DMS153 treated with DMSO at 0.1 percent for 48 hours (cell line): ENCODE measurements at regions not wholly inside any gene's neighbourhood (a gene's known extent, or its start where the extent isn't known, plus 50 kb on each side); places are given as distances from the start of the nearest gene placed in this dataset.

Source experiments
- DNase-seq: peaks from one replicate; lab custom pipeline; 2025; ENCODE audit not compliant: unreplicated experiment; lab: John Stamatoyannopoulos, UW

- DNase-seq = no peak
Observed at GRCh38 chr2:6445156-6445555, 420.6 kb downstream of the CMPK2 start.

DNA sequence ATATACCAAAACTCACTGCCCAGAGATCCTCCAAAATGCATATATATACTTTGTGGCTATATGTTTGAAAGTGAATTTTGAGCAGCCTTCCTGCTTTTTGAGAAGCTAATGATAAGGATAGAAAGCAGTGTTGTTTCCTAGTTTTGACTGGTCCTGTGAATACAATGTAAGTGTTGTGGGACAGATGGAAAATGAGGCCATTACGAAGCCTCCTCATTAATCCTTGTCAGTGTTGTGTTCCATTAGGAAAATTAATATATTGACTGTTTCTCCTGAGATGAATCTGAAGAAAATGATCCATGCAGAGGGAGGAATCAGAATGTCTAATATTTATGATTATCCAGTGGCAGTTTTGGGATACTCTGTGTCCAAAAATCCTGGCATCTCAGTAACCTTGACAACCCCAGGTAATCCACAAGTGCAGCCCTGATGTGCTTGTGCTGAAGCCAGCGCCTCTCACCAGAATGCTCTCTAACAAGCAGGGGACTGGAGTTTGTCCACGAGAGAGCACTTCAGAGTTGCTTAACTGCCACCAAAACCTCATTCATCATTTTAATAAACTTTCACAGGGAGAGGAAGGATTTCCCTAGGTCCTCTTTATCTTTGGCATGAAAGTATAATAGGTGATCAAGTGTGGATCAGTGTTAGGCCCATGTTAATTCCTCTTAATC lies 418.6 kb downstream of the CMPK2 start:
- no peak for DNase-seq

DNA sequence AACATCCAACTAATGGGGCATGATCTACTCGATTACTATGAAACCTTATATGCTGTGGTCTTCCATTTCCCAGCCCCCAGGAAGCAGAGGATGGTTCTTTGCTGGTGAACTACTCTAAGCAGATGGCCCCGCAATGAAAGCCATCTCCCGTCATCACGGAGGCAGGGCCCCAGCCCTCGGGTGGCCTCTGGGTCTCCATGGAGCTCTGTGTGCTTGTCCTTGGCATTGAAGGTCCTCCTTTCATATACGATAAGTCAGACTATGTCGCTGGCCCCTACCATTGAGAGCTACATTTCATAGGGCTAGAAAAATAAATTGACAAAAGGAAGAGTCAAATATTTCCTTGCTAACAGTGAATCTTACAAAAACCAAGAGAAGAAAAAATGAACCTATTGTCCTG lies 416.8 kb downstream of the CMPK2 start:
- no peak for DNase-seq

DNA sequence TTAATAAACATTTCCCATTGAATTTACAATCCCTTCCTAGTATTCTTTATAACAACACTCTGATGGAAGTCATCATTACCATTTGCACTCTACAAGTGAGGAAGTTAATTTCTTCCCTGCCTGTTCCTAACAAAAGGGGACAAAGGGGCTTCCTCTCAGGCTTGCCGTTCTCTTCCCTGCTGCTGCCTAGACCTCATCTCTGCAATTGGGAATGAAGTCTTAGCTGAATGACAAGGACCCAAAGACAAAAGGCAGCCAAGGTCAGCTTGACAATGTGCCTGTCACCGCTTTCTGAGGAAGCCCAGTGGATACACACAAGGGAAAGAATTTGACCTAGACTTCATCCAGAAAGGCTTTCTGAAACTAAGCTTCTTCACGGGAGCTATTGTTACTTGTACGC lies 416.4 kb downstream of the CMPK2 start:
- no peak for DNase-seq

DNA sequence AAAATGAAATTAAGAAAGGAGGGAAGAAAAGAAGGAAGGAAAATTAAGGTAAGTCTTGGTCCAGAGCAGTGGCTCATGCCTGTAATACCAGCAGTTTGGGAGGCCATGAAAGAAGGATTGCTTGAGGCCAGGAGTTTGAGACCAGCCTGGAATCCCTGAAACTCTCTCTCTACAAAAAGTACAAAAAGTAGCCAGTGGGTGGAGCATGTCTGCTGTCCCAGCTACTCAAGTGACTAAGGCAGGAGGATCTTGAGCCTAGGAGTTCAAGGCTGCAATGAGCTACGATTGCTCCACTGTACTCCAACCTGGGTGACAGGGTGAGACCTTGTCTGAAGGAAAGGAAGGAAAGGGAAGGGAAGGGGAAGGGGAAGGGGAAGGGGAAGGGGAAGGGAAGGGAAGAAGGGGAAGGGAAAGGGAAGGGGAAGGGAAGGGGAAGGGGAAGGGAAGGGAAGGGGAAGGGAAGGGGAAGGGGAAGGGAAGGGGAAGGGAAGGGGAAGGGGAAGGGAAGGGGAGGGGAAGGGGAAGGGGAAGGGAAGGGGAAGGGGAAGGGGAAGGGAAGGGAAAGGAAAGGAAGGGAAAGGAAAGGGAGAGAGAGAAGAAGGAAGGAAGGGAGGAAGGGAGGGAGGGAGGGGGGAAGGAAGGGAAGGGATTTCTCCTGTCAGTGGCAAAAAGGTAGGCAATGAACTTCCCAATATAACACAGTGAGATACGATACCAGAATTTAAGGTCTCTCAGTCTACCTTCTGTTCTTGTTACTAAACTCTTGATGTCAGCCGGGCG lies 412.8 kb downstream of the CMPK2 start:
- no peak for DNase-seq

- no peak for DNase-seq
Observed at GRCh38 chr2:6454286-6454990, 411.3 kb downstream of the CMPK2 start.

GRCh38 chr2:6459138-6459537 lies 406.6 kb downstream of the CMPK2 start:
- DNase-seq = no peak

- DNase-seq = no peak
Observed at GRCh38 chr2:6470518-6470917, 395.2 kb downstream of the CMPK2 start.

GRCh38 chr2:6471419-6471818 lies 394.3 kb downstream of the CMPK2 start:
- DNase-seq = no peak

- DNase-seq = no peak
Observed at GRCh38 chr2:6474161-6475140, 391.3 kb downstream of the CMPK2 start.

GRCh38 chr2:6475155-6475940 lies 390.4 kb downstream of the CMPK2 start:
- no peak for DNase-seq

GRCh38 chr2:6480514-6480913 lies 385.2 kb downstream of the CMPK2 start:
- DNase-seq = no peak

DNA sequence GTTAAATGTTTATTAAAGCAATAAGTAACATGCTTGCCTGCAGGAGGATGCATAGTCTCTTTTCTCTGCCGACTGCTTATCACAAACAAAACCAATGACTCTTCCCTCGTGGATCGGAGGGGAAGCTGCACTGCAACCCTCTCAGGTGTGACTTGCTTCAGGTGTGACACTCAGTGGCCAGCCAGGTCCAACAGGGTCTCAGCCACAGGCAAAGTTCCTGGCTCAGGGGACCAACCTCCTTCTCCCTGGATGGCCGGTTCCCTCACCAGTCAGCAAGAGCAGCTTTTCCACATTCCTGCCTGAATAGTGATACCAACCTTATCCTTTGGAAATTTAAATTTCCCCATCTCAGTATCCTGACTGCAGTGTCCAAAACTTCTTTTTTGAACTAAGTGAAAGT lies 383.5 kb downstream of the CMPK2 start:
- DNase-seq = no peak

DNA sequence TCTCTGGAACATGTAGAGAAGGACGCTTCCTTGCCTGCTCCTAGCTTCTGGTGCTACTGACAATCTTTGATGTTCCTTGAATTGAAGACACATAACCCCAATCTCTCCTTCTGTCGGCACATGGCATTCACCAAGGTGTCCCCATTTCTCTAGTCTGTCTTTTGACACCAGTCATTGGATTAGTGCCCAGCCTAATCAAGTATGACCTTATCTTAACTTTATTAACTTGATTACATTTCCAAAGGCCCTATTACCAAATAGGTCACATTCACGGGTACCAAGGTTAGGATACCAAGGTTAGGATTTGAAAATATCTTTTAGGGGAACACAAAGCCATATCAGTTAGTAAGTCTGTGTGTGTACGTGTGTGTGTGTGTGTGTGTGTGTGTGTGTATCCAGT lies 377.9 kb downstream of the CMPK2 start:
- no peak for DNase-seq

DNA sequence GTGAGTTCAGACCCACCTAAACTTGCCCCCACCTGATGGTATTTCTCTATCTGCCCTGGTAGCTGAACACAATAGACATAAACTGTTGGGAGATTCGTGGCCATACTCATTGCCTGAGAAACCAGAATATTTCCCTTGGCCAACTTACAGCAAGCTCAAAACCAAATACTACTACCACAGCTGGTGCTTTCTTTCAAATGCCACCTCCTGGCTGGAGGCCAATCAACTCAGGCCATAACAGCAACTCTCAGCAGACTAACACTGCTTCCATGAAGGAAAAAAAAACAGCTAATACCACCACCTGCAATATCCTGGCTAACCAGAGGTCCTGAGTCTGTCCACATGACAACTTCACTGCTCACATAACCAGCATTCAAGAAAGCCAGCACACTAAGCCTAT lies 373.1 kb downstream of the CMPK2 start:
- no peak for DNase-seq

DNA sequence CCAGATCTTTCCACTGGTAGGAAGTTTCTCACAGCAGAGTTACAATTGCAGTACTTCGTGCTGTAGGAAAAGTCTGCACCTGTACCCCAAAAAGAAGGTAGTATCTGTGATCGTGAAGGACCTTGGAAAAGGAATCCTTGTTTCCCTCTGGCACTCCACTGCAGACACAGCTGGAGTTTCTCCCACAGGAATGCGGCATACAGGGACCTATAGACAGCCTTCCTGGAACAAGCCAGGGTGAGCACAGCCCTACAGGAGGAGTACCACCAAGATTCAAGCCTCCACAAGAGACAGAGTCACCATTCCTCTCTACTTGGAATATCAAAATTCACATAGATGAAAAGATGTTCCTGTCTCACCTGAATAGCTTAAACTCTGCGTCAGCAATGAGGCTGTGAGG lies 372.4 kb downstream of the CMPK2 start:
- DNase-seq = no peak

GRCh38 chr2:6493669-6494068 lies 372.0 kb downstream of the CMPK2 start:
- no peak for DNase-seq

GRCh38 chr2:6495466-6495865 lies 370.2 kb downstream of the CMPK2 start:
- DNase-seq = no peak

DNA sequence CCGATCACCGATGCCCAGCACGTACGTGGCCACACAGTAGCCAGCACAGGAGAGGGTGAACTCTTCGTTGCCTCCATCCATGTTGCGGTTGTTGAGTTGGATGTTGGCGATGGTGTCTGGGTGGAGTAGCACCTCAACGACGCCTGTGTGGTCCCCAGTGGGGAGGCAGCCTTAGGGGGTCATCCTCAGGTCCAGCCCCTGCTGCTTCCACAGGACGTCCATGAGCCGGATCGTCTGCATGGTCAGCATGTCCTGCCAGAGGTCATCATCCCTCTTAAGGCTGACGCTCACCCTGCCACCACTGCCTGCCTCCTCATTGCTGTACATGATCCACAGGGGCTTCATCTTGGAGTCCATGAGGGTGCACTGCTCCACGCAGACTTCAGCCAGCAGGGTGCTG lies 369.3 kb downstream of the CMPK2 start:
- DNase-seq = no peak

DNA sequence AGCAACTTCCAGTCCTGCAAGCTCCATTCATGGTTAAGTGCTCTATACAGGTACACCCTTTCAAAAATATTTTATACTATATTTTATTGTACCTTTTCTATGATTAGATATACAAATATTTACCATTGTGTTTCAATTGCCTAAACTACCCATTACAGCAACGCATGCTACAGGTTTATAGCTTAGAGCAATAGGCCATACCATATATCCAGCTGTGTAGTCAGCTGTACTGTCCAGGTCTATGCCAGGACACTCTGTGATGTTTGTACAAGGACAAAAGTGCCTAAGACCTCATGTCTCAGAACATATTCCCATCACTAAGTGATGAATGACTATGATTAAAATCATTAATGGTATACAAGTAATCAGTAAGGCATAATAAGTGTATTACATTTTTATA lies 368.7 kb downstream of the CMPK2 start:
- DNase-seq = no peak
